ENCODE measurements at regions not wholly inside any gene's neighbourhood (a gene's known extent, or its start where the extent isn't known, plus 50 kb on each side); places are given as distances from the start of the nearest gene placed in this dataset.

- TF ChIP-seq, protein P1, sequence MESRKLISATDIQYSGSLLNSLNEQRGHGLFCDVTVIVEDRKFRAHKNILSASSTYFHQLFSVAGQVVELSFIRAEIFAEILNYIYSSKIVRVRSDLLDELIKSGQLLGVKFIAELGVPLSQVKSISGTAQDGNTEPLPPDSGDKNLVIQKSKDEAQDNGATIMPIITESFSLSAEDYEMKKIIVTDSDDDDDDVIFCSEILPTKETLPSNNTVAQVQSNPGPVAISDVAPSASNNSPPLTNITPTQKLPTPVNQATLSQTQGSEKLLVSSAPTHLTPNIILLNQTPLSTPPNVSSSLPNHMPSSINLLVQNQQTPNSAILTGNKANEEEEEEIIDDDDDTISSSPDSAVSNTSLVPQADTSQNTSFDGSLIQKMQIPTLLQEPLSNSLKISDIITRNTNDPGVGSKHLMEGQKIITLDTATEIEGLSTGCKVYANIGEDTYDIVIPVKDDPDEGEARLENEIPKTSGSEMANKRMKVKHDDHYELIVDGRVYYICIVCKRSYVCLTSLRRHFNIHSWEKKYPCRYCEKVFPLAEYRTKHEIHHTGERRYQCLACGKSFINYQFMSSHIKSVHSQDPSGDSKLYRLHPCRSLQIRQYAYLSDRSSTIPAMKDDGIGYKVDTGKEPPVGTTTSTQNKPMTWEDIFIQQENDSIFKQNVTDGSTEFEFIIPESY (IDR thresholded peaks at IDR 0.05): no peak
- TF ChIP-seq RXRA (IDR thresholded peaks at IDR 0.05) (no peak), GABPA (IDR thresholded peaks at IDR 0.05 in 1 of 2, conservative IDR thresholded peaks at IDR 0.05 in 1 of 2) (no peak), FOXA2 (IDR thresholded peaks at IDR 0.05) (no peak), NR2F2 (IDR thresholded peaks at IDR 0.05) (no peak), RAD21 (IDR thresholded peaks at IDR 0.05) (no peak), EGR1 (IDR thresholded peaks at IDR 0.05; ENCODE audit: low read depth in 2 of 2) (no peak), HNF4G (IDR thresholded peaks at IDR 0.05) (no peak), FOXA1 (IDR thresholded peaks at IDR 0.05) (no peak)
Measured at GRCh38 chr18:33960417-33960816, 264.3 kb downstream of the NOL4 start (continued).

- Histone ChIP-seq H3K36me3 (ENCODE audit: control insufficient read depth in 4 of 4, insufficient read depth in 3 of 4, low read depth in 1 of 4, low read length in 3 of 4) (peaks cover 0 to 5% (median 0%) of the 10 kb centered on the region in 4 donors), H3K27me3 (ENCODE audit: control insufficient read depth in 4 of 4, insufficient read depth in 4 of 4, low read length in 3 of 4) (no peaks in the 10 kb centered on the region), H3K4me3 (ENCODE audit: low read depth in 1 of 3, low read length in 3 of 3) (no peak overlapping the region), H3K4me1 (ENCODE audit: control insufficient read depth in 4 of 4, insufficient read depth in 4 of 4, low read length in 3 of 4) (no peaks in the 10 kb centered on the region), H3K9me3 (ENCODE audit: control insufficient read depth in 4 of 4, low read length in 3 of 4) (no peaks in the 10 kb centered on the region), H3K9ac (ENCODE audit: low read depth in 1 of 2, low read length in 2 of 2) (no peak overlapping the region), H3K27ac (ENCODE audit: low read depth in 1 of 2, low read length in 2 of 2) (no peak overlapping the region)
- 79% methylated on average over 2 of the region's 2 CpGs for WGBS
- no peak for DNase-seq (ENCODE audit: low spot score)
- TF ChIP-seq TAF1 (conservative IDR thresholded peaks at IDR 0.05): no peak
- TF ChIP-seq YY1 (IDR thresholded peaks at IDR 0.05): no peak
- TF ChIP-seq GABPA (IDR thresholded peaks at IDR 0.05 in 1 of 2, conservative IDR thresholded peaks at IDR 0.05 in 1 of 2): no peak
- no peak for TF ChIP-seq HNF4A (conservative IDR thresholded peaks at IDR 0.05)
- TF ChIP-seq FOXA2 (IDR thresholded peaks at IDR 0.05): no peak
Measured at GRCh38 chr18:33959609-33960008, 265.1 kb downstream of the NOL4 start.

DNA sequence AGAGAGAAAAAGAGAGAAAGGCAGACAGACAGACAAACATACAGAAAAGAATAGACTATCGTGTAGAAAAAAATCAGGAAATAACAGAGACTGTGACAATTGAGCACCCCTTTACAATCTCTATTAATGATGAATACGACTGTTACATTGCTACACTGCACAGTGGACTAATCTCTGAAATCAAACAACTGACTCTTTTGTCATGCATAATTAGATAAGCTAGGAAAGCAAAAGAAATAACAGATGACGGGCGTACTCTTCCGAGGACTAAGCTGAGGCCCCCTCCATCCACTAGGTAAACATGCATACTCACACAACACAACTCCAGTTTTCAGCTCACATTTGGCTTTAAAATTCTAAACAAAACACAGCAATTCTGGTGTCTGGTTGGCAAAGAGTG lies 267.0 kb downstream of the NOL4 start:
- no peak overlapping the region for H3K4me3 ChIP-seq (ENCODE audit: low read depth in 1 of 3, low read length in 3 of 3)
- TF ChIP-seq CTCF (IDR thresholded peaks at IDR 0.05; ENCODE audit: low read depth, low read length, missing input control) (no peak), SP1 (IDR thresholded peaks at IDR 0.05) (no peak), TAF1 (conservative IDR thresholded peaks at IDR 0.05) (no peak), HNF4A (conservative IDR thresholded peaks at IDR 0.05) (no peak), GABPA (IDR thresholded peaks at IDR 0.05 in 1 of 2, conservative IDR thresholded peaks at IDR 0.05 in 1 of 2) (no peak), YY1 (IDR thresholded peaks at IDR 0.05) (no peak), FOXA1 (IDR thresholded peaks at IDR 0.05) (no peak)
- TF ChIP-seq, protein P2, sequence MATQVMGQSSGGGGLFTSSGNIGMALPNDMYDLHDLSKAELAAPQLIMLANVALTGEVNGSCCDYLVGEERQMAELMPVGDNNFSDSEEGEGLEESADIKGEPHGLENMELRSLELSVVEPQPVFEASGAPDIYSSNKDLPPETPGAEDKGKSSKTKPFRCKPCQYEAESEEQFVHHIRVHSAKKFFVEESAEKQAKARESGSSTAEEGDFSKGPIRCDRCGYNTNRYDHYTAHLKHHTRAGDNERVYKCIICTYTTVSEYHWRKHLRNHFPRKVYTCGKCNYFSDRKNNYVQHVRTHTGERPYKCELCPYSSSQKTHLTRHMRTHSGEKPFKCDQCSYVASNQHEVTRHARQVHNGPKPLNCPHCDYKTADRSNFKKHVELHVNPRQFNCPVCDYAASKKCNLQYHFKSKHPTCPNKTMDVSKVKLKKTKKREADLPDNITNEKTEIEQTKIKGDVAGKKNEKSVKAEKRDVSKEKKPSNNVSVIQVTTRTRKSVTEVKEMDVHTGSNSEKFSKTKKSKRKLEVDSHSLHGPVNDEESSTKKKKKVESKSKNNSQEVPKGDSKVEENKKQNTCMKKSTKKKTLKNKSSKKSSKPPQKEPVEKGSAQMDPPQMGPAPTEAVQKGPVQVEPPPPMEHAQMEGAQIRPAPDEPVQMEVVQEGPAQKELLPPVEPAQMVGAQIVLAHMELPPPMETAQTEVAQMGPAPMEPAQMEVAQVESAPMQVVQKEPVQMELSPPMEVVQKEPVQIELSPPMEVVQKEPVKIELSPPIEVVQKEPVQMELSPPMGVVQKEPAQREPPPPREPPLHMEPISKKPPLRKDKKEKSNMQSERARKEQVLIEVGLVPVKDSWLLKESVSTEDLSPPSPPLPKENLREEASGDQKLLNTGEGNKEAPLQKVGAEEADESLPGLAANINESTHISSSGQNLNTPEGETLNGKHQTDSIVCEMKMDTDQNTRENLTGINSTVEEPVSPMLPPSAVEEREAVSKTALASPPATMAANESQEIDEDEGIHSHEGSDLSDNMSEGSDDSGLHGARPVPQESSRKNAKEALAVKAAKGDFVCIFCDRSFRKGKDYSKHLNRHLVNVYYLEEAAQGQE (IDR thresholded peaks at IDR 0.05): no peak
- 84% methylated on average over 5 of the region's 5 CpGs for WGBS
- H3K27me3 ChIP-seq (ENCODE audit: control insufficient read depth in 4 of 4, insufficient read depth in 4 of 4, low read length in 3 of 4): no peaks in the 10 kb centered on the region
- no peak overlapping the region for H3K27ac ChIP-seq (ENCODE audit: low read depth in 1 of 2, low read length in 2 of 2)
- no peaks in the 10 kb centered on the region for H3K4me1 ChIP-seq (ENCODE audit: control insufficient read depth in 4 of 4, insufficient read depth in 4 of 4, low read length in 3 of 4)
- no peak for DNase-seq (ENCODE audit: low spot score)
- peaks cover 0 to 5% (median 0%) of the 10 kb centered on the region in 4 donors for H3K36me3 ChIP-seq (ENCODE audit: control insufficient read depth in 4 of 4, insufficient read depth in 3 of 4, low read depth in 1 of 4, low read length in 3 of 4)
- no peaks in the 10 kb centered on the region for H3K9me3 ChIP-seq (ENCODE audit: control insufficient read depth in 4 of 4, low read length in 3 of 4)
- no peak overlapping the region for H3K9ac ChIP-seq (ENCODE audit: low read depth in 1 of 2, low read length in 2 of 2)
